ENCODE measurements at regions not wholly inside any gene's neighbourhood (a gene's known extent, or its start where the extent isn't known, plus 50 kb on each side); places are given as distances from the start of the nearest gene placed in this dataset.

DNA sequence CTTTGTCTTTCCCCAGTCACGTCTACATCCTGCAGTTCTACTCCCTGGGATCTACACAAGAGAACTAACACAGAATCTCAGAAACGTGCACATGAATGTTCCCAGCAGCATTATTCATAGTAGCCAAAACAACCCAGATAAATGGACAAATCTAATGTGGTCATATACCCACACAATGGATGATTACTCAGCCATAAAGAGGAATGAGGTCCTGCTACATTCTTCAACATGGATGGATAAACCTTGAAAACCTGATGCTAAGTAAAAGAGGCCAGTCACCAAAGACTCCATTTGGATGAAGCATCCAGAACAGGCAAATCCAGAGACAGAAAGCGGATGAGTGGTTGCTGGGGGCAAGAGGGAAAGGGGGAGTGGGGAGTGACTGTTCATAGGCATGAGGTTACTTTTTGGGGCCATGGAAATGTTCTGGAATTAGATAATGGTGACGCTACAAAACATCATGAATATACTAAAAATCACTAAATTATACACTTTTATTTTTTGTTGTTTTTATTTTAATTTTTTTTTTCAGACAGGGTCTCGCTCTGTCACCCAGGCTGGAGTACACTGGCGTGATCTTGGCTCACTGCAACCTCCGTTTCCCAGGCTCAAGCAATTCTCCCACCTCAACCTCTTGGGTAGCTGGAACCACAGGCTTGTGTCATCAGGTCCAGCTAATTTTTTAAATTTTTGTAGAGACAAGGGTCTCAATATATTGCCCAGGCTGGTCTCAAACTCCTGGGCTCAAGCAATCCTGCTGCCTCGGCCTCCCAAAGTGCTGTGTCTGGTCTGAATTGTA is 50.8 kb upstream of the DSN1 start:
- H3K4me3 ChIP-seq (ENCODE audit: low read depth, low read length), result no peak overlapping the region
- in situ Hi-C loops (cut with HindIII; ENCODE audit: low sequenced_read_pairs), result no loop called here
- peak; percentile 80 for DNase-seq (ENCODE audit: low read depth)
- TF ChIP-seq, protein P1, sequence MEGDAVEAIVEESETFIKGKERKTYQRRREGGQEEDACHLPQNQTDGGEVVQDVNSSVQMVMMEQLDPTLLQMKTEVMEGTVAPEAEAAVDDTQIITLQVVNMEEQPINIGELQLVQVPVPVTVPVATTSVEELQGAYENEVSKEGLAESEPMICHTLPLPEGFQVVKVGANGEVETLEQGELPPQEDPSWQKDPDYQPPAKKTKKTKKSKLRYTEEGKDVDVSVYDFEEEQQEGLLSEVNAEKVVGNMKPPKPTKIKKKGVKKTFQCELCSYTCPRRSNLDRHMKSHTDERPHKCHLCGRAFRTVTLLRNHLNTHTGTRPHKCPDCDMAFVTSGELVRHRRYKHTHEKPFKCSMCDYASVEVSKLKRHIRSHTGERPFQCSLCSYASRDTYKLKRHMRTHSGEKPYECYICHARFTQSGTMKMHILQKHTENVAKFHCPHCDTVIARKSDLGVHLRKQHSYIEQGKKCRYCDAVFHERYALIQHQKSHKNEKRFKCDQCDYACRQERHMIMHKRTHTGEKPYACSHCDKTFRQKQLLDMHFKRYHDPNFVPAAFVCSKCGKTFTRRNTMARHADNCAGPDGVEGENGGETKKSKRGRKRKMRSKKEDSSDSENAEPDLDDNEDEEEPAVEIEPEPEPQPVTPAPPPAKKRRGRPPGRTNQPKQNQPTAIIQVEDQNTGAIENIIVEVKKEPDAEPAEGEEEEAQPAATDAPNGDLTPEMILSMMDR (IDR thresholded peaks at IDR 0.05; ENCODE audit: low read depth, low read length, missing control alignments), result no peak

DNA sequence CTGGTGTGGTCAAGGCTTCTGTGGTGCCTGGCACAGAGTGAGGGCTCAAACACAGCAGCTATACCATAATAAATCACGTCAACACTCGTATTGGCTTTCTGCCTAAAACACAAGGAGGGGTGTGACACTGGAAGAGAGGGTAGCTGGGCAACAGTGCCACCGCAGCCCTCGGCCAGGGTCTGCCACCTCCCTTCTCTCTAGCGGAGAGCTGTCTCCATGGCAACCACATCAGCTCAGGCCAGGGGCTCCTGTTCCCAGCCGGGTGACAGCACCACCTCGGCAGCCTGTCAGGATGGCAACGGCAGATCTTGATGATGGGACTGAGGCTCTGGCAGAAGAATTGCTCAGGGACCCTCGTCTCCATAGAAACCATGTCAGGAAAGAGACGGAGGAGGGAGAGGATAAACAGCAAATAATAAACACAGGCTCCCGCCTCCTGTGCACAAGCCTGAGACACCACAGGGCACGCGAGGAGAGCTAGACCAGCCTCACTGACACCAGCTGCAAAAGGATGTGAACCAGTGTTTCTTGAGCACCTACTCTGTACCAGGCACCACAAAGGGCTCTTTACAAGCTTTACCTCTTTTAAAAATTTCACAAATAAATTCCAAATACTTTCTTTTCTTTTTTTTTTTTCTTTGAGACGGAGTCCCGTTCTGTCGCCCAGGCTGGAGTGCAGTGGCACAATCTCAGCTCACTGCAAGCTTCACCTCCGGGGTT is 50.4 kb upstream of the TLDC2 start:
- TF ChIP-seq, protein P1 (IDR thresholded peaks at IDR 0.05; ENCODE audit: low read depth, low read length, missing control alignments), result no peak
- in situ Hi-C loops (cut with HindIII; ENCODE audit: low sequenced_read_pairs), result no loop called here
- no peak overlapping the region for H3K4me3 ChIP-seq (ENCODE audit: low read depth, low read length)
- DNase-seq (ENCODE audit: low read depth), result no peak
